GM23338 (cell line): ENCODE measurements at regions not wholly inside any gene's neighbourhood (a gene's known extent, or its start where the extent isn't known, plus 50 kb on each side); places are given as distances from the start of the nearest gene placed in this dataset.

Experiments
- ATAC-seq: fragments of 200-7000 bp; cut with Tn5 transposase; 3 replicates; pipeline ENCODE4 v1.9.1; 2020
- DNase-seq: peaks from one replicate; pipeline ENCODE4 v3.0.0-alpha.2; 2015; ENCODE audit warnings: low spot score
- H2AFZ ChIP-seq: fragments of 200-600 bp; sonication (generic); 2 replicates; pipeline ENCODE4 v1.8.0; 2016; ENCODE audit warnings: antibody characterized with exemption, mild to moderate bottlenecking, moderate library complexity
- H3F3A ChIP-seq: fragments of 200-600 bp; sonication (generic); replicated peaks from 2 replicates; pipeline ENCODE4 v1.8.0; 2017; ENCODE audit warnings: antibody characterized with exemption, mixed run types, low read depth
- H3K27ac ChIP-seq: fragments of 200-600 bp; sonication (generic); 2 replicates; pipeline ENCODE4 v1.6.1; 2016; ENCODE audit warnings: low read depth
- H3K27me3 ChIP-seq: fragments of 200-600 bp; sonication (generic); 2 replicates; pipeline ENCODE4 v1.8.0; 2016; ENCODE audit warnings: mild to moderate bottlenecking, mixed run types, moderate library complexity; ENCODE audit not compliant: insufficient read depth
- H3K36me3 ChIP-seq: fragments of 200-600 bp; sonication (generic); 2 replicates; pipeline ENCODE4 v1.8.0; 2016; ENCODE audit warnings: mild to moderate bottlenecking; ENCODE audit not compliant: insufficient read depth
- H3K4me1 ChIP-seq: fragments of 200-600 bp; sonication (generic); 2 replicates; pipeline ENCODE4 v1.8.0; 2016; ENCODE audit warnings: mild to moderate bottlenecking, moderate library complexity; ENCODE audit not compliant: insufficient read depth
- H3K4me2 ChIP-seq: fragments of 200-600 bp; sonication (generic); 2 replicates; pipeline ENCODE4 v1.7.1; 2017; ENCODE audit warnings: mixed run types
- H3K4me3 ChIP-seq: fragments of 200-600 bp; sonication (generic); 2 replicates; pipeline ENCODE4 v1.6.1; 2016; ENCODE audit warnings: mixed run types
- H3K79me2 ChIP-seq: fragments of 200-600 bp; sonication (generic); replicated peaks from 2 replicates; pipeline ENCODE4 v1.8.0; 2017; ENCODE audit warnings: mild to moderate bottlenecking; ENCODE audit not compliant: insufficient read depth
- H3K9me2 ChIP-seq: fragments of 200-600 bp; sonication (generic); 2 replicates; pipeline ENCODE4 v1.8.0; 2017; ENCODE audit not compliant: insufficient read depth
- H4K20me1 ChIP-seq: fragments of 200-600 bp; sonication (generic); replicated peaks from 2 replicates; pipeline ENCODE4 v1.8.0; 2017; ENCODE audit warnings: mild to moderate bottlenecking; ENCODE audit not compliant: insufficient read depth
- H3K27ac Mint-ChIP-seq: 2 replicates; pipeline ENCODE4 v1.8.0; 2020; ENCODE audit warnings: inconsistent platforms, mild to moderate bottlenecking, moderate library complexity, mixed read lengths
- H3K27me3 Mint-ChIP-seq: 3 replicates; pipeline ENCODE4 v1.8.0; 2022; ENCODE audit warnings: low read depth, mild to moderate bottlenecking, moderate library complexity, mixed read lengths, inconsistent platforms; ENCODE audit not compliant: insufficient read depth, poor library complexity
- H3K36me3 Mint-ChIP-seq: 3 replicates; pipeline ENCODE4 v1.8.0; 2021; ENCODE audit warnings: low read depth, mild to moderate bottlenecking, inconsistent platforms, moderate library complexity, mixed read lengths
- H3K4me1 Mint-ChIP-seq: 3 replicates; pipeline ENCODE4 v1.8.0; 2020; ENCODE audit warnings: mild to moderate bottlenecking, inconsistent platforms, mixed read lengths
- H3K4me3 Mint-ChIP-seq: 3 replicates; pipeline ENCODE4 v1.8.0; 2021; ENCODE audit warnings: moderate library complexity, mild to moderate bottlenecking, inconsistent platforms, mixed read lengths
- H3K9me3 Mint-ChIP-seq: 3 replicates; pipeline ENCODE4 v1.8.0; 2020; ENCODE audit warnings: moderate library complexity, mild to moderate bottlenecking, inconsistent platforms, mixed read lengths
- CREB1 ChIP-seq: fragments of 250-450 bp; sonication (Bioruptor Pico); IDR thresholded peaks from 2 replicates; pipeline ENCODE4 v1.5.0; 2020; ENCODE audit warnings: low read depth, mild to moderate bottlenecking, moderate library complexity
- EZH2 ChIP-seq: fragments of 200-600 bp; sonication (generic); IDR thresholded peaks from one replicate; pipeline ENCODE4 v1.8.0; 2017; ENCODE audit warnings: antibody characterized with exemption, mild to moderate bottlenecking, low read depth; ENCODE audit not compliant: unreplicated experiment
- EZH2phosphoT487 ChIP-seq: fragments of 200-600 bp; sonication (generic); IDR thresholded peaks from one replicate; pipeline ENCODE4 v1.8.1; 2018; ENCODE audit warnings: antibody characterized with exemption; ENCODE audit not compliant: unreplicated experiment
- JUNB ChIP-seq: IDR thresholded peaks from one replicate; pipeline ENCODE4 v1.6.1; 2016; ENCODE audit warnings: antibody characterized with exemption; ENCODE audit not compliant: unreplicated experiment
- NANOG ChIP-seq: IDR thresholded peaks from 2 replicates; pipeline ENCODE4 v1.6.1; 2016; ENCODE audit warnings: antibody characterized with exemption, borderline replicate concordance
- POLR2AphosphoS5 ChIP-seq: IDR thresholded peaks from 2 replicates; pipeline ENCODE4 v1.6.1; 2016; ENCODE audit warnings: antibody characterized with exemption, low read depth
- STAT1 ChIP-seq: IDR thresholded peaks from one replicate; pipeline ENCODE4 v1.6.1; 2016; ENCODE audit warnings: antibody characterized with exemption; ENCODE audit not compliant: unreplicated experiment
- ZNF114 ChIP-seq: fragments of 250-450 bp; sonication (Bioruptor Pico); IDR thresholded peaks from 2 replicates; pipeline ENCODE4 v1.5.0; 2020; ENCODE audit warnings: mild to moderate bottlenecking, moderate library complexity
- ZNF331 ChIP-seq: fragments of 250-450 bp; sonication (Bioruptor Pico); IDR thresholded peaks from 2 replicates; pipeline ENCODE4 v1.5.0; 2020; ENCODE audit warnings: low read depth, mild to moderate bottlenecking, moderate library complexity
- ZNF462 ChIP-seq: fragments of 250-450 bp; sonication (Bioruptor Pico); IDR thresholded peaks from 2 replicates; pipeline ENCODE4 v1.5.0; 2020; ENCODE audit warnings: mild to moderate bottlenecking, moderate library complexity
- TF ChIP-seq, protein P1 (sequence below): IDR thresholded peaks from 2 replicates; pipeline ENCODE4 v1.6.1; 2016; ENCODE audit warnings: antibody characterized with exemption
- TF ChIP-seq, protein P2 (sequence below), 2 experiments: fragments of 200-600 bp in 1 of 2; sonication (generic) in 1 of 2; conservative IDR thresholded peaks; 2 replicates each; pipeline versions ENCODE4 v1.5.1 to v1.6.1; 2016 to 2017; ENCODE audit warnings: antibody characterized with exemption in 2 of 2, low read depth in 2 of 2, mild to moderate bottlenecking in 2 of 2, moderate library complexity in 1 of 2
- TF ChIP-seq, protein P3 (sequence below): IDR thresholded peaks from one replicate; pipeline ENCODE4 v1.6.1; 2018; ENCODE audit warnings: antibody characterized with exemption; ENCODE audit not compliant: unreplicated experiment

DNA sequence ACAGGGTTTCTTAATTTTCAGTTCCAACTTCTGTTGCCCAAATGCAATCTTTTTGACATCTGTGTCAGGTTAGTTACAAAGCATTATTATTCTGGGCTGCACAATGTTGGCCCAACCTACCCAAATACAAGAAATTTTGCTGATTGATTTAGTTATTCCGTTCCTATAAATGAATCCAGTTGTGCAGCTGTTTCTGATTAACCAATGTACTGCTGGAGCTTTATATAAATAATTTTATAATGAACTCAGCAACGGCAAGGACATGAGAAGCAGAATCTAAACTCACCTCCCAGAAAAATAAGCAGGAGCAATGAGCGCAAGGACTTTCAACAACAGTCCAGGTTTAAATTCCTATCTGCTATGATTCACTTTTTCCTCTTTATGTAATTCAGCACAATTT is 76.3 kb upstream of the WIPF1 start:
- TF ChIP-seq ZNF462: no peak
- no peak for TF ChIP-seq JUNB
- TF ChIP-seq STAT1: no peak
- TF ChIP-seq, protein P1, sequence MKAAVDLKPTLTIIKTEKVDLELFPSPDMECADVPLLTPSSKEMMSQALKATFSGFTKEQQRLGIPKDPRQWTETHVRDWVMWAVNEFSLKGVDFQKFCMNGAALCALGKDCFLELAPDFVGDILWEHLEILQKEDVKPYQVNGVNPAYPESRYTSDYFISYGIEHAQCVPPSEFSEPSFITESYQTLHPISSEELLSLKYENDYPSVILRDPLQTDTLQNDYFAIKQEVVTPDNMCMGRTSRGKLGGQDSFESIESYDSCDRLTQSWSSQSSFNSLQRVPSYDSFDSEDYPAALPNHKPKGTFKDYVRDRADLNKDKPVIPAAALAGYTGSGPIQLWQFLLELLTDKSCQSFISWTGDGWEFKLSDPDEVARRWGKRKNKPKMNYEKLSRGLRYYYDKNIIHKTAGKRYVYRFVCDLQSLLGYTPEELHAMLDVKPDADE: no peak
- TF ChIP-seq EZH2: no peak
- TF ChIP-seq POLR2AphosphoS5: no peak
- TF ChIP-seq CREB1: no peak
- TF ChIP-seq, protein P2, sequence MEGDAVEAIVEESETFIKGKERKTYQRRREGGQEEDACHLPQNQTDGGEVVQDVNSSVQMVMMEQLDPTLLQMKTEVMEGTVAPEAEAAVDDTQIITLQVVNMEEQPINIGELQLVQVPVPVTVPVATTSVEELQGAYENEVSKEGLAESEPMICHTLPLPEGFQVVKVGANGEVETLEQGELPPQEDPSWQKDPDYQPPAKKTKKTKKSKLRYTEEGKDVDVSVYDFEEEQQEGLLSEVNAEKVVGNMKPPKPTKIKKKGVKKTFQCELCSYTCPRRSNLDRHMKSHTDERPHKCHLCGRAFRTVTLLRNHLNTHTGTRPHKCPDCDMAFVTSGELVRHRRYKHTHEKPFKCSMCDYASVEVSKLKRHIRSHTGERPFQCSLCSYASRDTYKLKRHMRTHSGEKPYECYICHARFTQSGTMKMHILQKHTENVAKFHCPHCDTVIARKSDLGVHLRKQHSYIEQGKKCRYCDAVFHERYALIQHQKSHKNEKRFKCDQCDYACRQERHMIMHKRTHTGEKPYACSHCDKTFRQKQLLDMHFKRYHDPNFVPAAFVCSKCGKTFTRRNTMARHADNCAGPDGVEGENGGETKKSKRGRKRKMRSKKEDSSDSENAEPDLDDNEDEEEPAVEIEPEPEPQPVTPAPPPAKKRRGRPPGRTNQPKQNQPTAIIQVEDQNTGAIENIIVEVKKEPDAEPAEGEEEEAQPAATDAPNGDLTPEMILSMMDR (conservative IDR thresholded peaks at IDR 0.05; ENCODE audit: low read depth in 2 of 2): no peak
- TF ChIP-seq, protein P3, sequence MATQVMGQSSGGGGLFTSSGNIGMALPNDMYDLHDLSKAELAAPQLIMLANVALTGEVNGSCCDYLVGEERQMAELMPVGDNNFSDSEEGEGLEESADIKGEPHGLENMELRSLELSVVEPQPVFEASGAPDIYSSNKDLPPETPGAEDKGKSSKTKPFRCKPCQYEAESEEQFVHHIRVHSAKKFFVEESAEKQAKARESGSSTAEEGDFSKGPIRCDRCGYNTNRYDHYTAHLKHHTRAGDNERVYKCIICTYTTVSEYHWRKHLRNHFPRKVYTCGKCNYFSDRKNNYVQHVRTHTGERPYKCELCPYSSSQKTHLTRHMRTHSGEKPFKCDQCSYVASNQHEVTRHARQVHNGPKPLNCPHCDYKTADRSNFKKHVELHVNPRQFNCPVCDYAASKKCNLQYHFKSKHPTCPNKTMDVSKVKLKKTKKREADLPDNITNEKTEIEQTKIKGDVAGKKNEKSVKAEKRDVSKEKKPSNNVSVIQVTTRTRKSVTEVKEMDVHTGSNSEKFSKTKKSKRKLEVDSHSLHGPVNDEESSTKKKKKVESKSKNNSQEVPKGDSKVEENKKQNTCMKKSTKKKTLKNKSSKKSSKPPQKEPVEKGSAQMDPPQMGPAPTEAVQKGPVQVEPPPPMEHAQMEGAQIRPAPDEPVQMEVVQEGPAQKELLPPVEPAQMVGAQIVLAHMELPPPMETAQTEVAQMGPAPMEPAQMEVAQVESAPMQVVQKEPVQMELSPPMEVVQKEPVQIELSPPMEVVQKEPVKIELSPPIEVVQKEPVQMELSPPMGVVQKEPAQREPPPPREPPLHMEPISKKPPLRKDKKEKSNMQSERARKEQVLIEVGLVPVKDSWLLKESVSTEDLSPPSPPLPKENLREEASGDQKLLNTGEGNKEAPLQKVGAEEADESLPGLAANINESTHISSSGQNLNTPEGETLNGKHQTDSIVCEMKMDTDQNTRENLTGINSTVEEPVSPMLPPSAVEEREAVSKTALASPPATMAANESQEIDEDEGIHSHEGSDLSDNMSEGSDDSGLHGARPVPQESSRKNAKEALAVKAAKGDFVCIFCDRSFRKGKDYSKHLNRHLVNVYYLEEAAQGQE: no peak
- no peak for TF ChIP-seq NANOG
- no peak for TF ChIP-seq EZH2phosphoT487
- TF ChIP-seq ZNF331 (CRISPR knock-in tag): no peak
- no peak for TF ChIP-seq ZNF114 (CRISPR knock-in tag)
- no peaks in the 10 kb centered on the region for H3K27me3 ChIP-seq
- no peak overlapping the region for H3K4me3 Mint-ChIP-seq
- peaks cover 5% of the 10 kb centered on the region; the same call in 1 of the 2 replicates for H3K36me3 ChIP-seq
- no peaks in the 10 kb centered on the region for H3K4me1 Mint-ChIP-seq
- ATAC-seq (no peak), DNase-seq (no peak)
- H3K27ac ChIP-seq: no peak overlapping the region
- H3K27me3 Mint-ChIP-seq: no peaks in the 10 kb centered on the region
- no peak overlapping the region for H3K4me3 ChIP-seq
- H4K20me1 ChIP-seq: no peaks in the 10 kb centered on the region
- H3K4me1 ChIP-seq: no peaks in the 10 kb centered on the region
- H3K9me2 ChIP-seq: no peaks in the 10 kb centered on the region
- peaks cover 24% of the 10 kb centered on the region for H3K36me3 Mint-ChIP-seq
- H3F3A ChIP-seq: no peaks in the 10 kb centered on the region
- no peak overlapping the region for H3K27ac Mint-ChIP-seq
- no peaks in the 10 kb centered on the region for H3K79me2 ChIP-seq
- H2AFZ ChIP-seq: no peak overlapping the region
- peaks cover 19% of the 10 kb centered on the region for H3K9me3 Mint-ChIP-seq
- no peak overlapping the region for H3K4me2 ChIP-seq
